ENCODE measurements at regions not wholly inside any gene's neighbourhood (a gene's known extent, or its start where the extent isn't known, plus 50 kb on each side); places are given as distances from the start of the nearest gene placed in this dataset.
"Not testable (repeated sequence)": the region's sequence is repeated elsewhere in the genome, so short reads cannot be mapped to it uniquely, and the experiment has no call there.

- WGBS, 4 donors = 73 to 79% (median 78%) methylated on average over 32 to 38 of the region's 38 CpGs
- Histone ChIP-seq H3K4me3 (no peak overlapping the region), H3K36me3 (no peaks in the 10 kb centered on the region), H3K9me3 (no peaks in the 10 kb centered on the region), H3K4me1 (peaks cover 0 to 36% (median 19%) of the 10 kb centered on the region in 12 donors), H3K27ac (no peak overlapping the region), H3K27me3 (no peaks in the 10 kb centered on the region)
- ATAC-seq (peak in 1 of 4 donors; percentile 19), DNase-seq (no peak)
- intact Hi-C loops (cut with DNase I) = no loop called here
- TF ChIP-seq CTCF (IDR thresholded peaks at IDR 0.05) (no peak), POLR2A (IDR thresholded peaks at IDR 0.05) (no peak)
Observed at GRCh38 chr16:85517563-85518179, 95.5 kb upstream of the GSE1 start.

GRCh38 chr16:85518398-85519049 is 94.6 kb upstream of the GSE1 start:
- no peaks in the 10 kb centered on the region for H3K27me3 ChIP-seq
- no peak overlapping the region for H3K4me3 ChIP-seq
- H3K36me3 ChIP-seq = no peaks in the 10 kb centered on the region
- 91 to 95% (median 94%) methylated on average over 17 of the region's 17 CpGs for WGBS, 4 donors
- intact Hi-C loops (cut with DNase I) = no loop called here
- peaks cover under 1 to 44% (median 27%) of the 10 kb centered on the region in 12 donors for H3K4me1 ChIP-seq
- no peak for TF ChIP-seq POLR2A (IDR thresholded peaks at IDR 0.05)
- TF ChIP-seq CTCF (IDR thresholded peaks at IDR 0.05) = no peak
- H3K9me3 ChIP-seq = no peaks in the 10 kb centered on the region
- no peak overlapping the region for H3K27ac ChIP-seq
- no peak for ATAC-seq
- no peak for DNase-seq

- WGBS, 4 donors = 66 to 90% (median 74%) methylated on average over 4 to 5 of the region's 5 CpGs
- intact Hi-C loops (cut with DNase I); H3K36me3 ChIP-seq; H3K9me3 ChIP-seq; H3K27me3 ChIP-seq; DNase-seq; H3K27ac ChIP-seq; H3K4me3 ChIP-seq; ATAC-seq: not testable (repeated sequence)
- H3K4me1 ChIP-seq = peaks cover 5 to 45% (median 30%) of the 10 kb centered on the region in 12 donors
Observed at GRCh38 chr16:85519050-85519440, 94.1 kb upstream of the GSE1 start.

GRCh38 chr16:85519540-85520231 is 93.4 kb upstream of the GSE1 start:
- Histone ChIP-seq H3K27ac (no peak overlapping the region), H3K27me3 (no peaks in the 10 kb centered on the region), H3K9me3 (no peaks in the 10 kb centered on the region), H3K36me3 (no peaks in the 10 kb centered on the region), H3K4me3 (no peak overlapping the region), H3K4me1 (peaks cover 7 to 45% (median 32%) of the 10 kb centered on the region in 12 donors)
- no peak for DNase-seq
- intact Hi-C loops (cut with DNase I) = loop anchor here in 1 of 10 donors (5.0 kb wide), 1 partner anchor 38 kb away; no protein-coding TSS in a partner anchor
- no peak for TF ChIP-seq POLR2A (IDR thresholded peaks at IDR 0.05)
- TF ChIP-seq CTCF (IDR thresholded peaks at IDR 0.05) = no peak
- WGBS, 4 donors = 89 to 95% (median 94%) methylated on average over 7 of the region's 7 CpGs
- no peak for ATAC-seq

Measured in heart left ventricle (tissue), 16 donors.